Erythroblast (primary cell): ENCODE measurements at regions not wholly inside any gene's neighbourhood (a gene's known extent, or its start where the extent isn't known, plus 50 kb on each side); places are given as distances from the start of the nearest gene placed in this dataset.

Experiments used
- GATA1 ChIP-seq: IDR thresholded peaks from 2 replicates; pipeline ENCODE4 v1.6.1; 2011; ENCODE audit warnings: low read depth, mild to moderate bottlenecking, control low read depth, low read length, moderate library complexity
- POLR2A ChIP-seq: IDR thresholded peaks from 2 replicates; pipeline ENCODE4 v1.6.1; 2011; ENCODE audit warnings: mild to moderate bottlenecking, low read length

GRCh38 chr4:72701987-72702819 lies 133.2 kb upstream of the ADAMTS3 start:
- TF ChIP-seq POLR2A (no peak), GATA1 (no peak)
